ENCODE measurements at regions not wholly inside any gene's neighbourhood (a gene's known extent, or its start where the extent isn't known, plus 50 kb on each side); places are given as distances from the start of the nearest gene placed in this dataset.

- Mint-ChIP-seq H3K4me1 (no peaks in the 10 kb centered on the region), H3K9me3 (peaks cover 44% of the 10 kb centered on the region), H3K27ac (no peak overlapping the region), H3K36me3 (peaks cover 10% of the 10 kb centered on the region), H3K27me3 (ENCODE audit: low read depth) (no peaks in the 10 kb centered on the region), H3K4me3 (no peak overlapping the region)
- DNase-seq (ENCODE audit: low spot score): no peak
- CTCF ChIA-PET: no interaction called here
- POLR2A ChIA-PET: no interaction called here
- ATAC-seq: no peak
- TF ChIP-seq AFF4 (CRISPR knock-in tag; IDR thresholded peaks at IDR 0.05; ENCODE audit: borderline replicate concordance) (no peak), MXD4 (CRISPR knock-in tag; IDR thresholded peaks at IDR 0.05; ENCODE audit: borderline replicate concordance) (no peak), ZNF232 (CRISPR knock-in tag; IDR thresholded peaks at IDR 0.05) (no peak), SMAD3 (CRISPR knock-in tag; IDR thresholded peaks at IDR 0.05; ENCODE audit: borderline replicate concordance) (no peak), OVOL2 (CRISPR knock-in tag; IDR thresholded peaks at IDR 0.05; ENCODE audit: borderline replicate concordance) (no peak), ZNF425 (CRISPR knock-in tag; conservative IDR thresholded peaks at IDR 0.05) (no peak), E2F4 (CRISPR knock-in tag; IDR thresholded peaks at IDR 0.05; ENCODE audit: borderline replicate concordance, low read depth) (no peak), ZNF263 (CRISPR knock-in tag; IDR thresholded peaks at IDR 0.05; ENCODE audit: low read depth) (no peak), TCF7 (CRISPR knock-in tag; IDR thresholded peaks at IDR 0.05; ENCODE audit: low read depth) (no peak), SP1 (CRISPR knock-in tag; conservative IDR thresholded peaks at IDR 0.05) (no peak), PRRX2 (CRISPR knock-in tag; IDR thresholded peaks at IDR 0.05) (no peak), JUN (CRISPR knock-in tag; IDR thresholded peaks at IDR 0.05) (no peak)
- TF ChIP-seq, protein P1, sequence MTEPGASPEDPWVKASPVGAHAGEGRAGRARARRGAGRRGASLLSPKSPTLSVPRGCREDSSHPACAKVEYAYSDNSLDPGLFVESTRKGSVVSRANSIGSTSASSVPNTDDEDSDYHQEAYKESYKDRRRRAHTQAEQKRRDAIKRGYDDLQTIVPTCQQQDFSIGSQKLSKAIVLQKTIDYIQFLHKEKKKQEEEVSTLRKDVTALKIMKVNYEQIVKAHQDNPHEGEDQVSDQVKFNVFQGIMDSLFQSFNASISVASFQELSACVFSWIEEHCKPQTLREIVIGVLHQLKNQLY (CRISPR knock-in tag; IDR thresholded peaks at IDR 0.05): no peak
- TF ChIP-seq, protein P2, sequence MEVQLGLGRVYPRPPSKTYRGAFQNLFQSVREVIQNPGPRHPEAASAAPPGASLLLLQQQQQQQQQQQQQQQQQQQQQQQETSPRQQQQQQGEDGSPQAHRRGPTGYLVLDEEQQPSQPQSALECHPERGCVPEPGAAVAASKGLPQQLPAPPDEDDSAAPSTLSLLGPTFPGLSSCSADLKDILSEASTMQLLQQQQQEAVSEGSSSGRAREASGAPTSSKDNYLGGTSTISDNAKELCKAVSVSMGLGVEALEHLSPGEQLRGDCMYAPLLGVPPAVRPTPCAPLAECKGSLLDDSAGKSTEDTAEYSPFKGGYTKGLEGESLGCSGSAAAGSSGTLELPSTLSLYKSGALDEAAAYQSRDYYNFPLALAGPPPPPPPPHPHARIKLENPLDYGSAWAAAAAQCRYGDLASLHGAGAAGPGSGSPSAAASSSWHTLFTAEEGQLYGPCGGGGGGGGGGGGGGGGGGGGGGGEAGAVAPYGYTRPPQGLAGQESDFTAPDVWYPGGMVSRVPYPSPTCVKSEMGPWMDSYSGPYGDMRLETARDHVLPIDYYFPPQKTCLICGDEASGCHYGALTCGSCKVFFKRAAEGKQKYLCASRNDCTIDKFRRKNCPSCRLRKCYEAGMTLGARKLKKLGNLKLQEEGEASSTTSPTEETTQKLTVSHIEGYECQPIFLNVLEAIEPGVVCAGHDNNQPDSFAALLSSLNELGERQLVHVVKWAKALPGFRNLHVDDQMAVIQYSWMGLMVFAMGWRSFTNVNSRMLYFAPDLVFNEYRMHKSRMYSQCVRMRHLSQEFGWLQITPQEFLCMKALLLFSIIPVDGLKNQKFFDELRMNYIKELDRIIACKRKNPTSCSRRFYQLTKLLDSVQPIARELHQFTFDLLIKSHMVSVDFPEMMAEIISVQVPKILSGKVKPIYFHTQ (CRISPR knock-in tag; IDR thresholded peaks at IDR 0.05): no peak
Observed at GRCh38 chr6:146944809-146945208, 259.4 kb upstream of the STXBP5 start.

DNA sequence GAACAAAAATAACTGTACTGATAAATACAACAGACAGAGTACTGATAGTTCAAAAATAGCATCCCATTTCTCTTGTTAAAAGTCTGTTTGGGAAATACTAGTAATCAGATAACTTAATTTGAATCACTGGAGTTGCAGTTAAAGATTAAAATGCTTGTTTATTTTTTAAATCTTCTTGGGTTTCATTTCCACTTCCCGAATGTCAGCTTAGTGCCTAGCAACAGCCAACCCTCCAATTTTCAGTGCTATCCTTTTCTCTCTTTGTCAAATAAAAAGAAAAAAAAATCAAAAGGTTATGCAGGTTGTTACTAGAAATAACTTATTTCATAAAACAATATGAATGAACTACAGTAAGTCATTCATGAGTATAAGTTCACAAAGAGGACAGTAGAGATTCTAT, 257.7 kb upstream of the STXBP5 start:
- peaks cover 39% of the 10 kb centered on the region for H3K9me3 Mint-ChIP-seq
- H3K27ac Mint-ChIP-seq: no peak overlapping the region
- ChIA-PET POLR2A (no interaction called here), CTCF (no interaction called here)
- TF ChIP-seq SMAD4 (CRISPR knock-in tag; IDR thresholded peaks at IDR 0.05) (no peak), OVOL2 (CRISPR knock-in tag; IDR thresholded peaks at IDR 0.05; ENCODE audit: borderline replicate concordance) (no peak), ESRRA (CRISPR knock-in tag; IDR thresholded peaks at IDR 0.05; ENCODE audit: borderline replicate concordance) (no peak), GRHL2 (CRISPR knock-in tag; IDR thresholded peaks at IDR 0.05; ENCODE audit: insufficient replicate concordance, severe bottlenecking) (no peak), ZNF263 (CRISPR knock-in tag; IDR thresholded peaks at IDR 0.05; ENCODE audit: low read depth) (no peak)
- TF ChIP-seq, protein P3, sequence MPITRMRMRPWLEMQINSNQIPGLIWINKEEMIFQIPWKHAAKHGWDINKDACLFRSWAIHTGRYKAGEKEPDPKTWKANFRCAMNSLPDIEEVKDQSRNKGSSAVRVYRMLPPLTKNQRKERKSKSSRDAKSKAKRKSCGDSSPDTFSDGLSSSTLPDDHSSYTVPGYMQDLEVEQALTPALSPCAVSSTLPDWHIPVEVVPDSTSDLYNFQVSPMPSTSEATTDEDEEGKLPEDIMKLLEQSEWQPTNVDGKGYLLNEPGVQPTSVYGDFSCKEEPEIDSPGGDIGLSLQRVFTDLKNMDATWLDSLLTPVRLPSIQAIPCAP (CRISPR knock-in tag; IDR thresholded peaks at IDR 0.05): no peak
- H3K36me3 Mint-ChIP-seq: peaks cover 10% of the 10 kb centered on the region
- H3K4me1 Mint-ChIP-seq: no peaks in the 10 kb centered on the region
- no peak for DNase-seq (ENCODE audit: low spot score)
- no peak overlapping the region for H3K4me3 Mint-ChIP-seq
- H3K27me3 Mint-ChIP-seq (ENCODE audit: low read depth): no peaks in the 10 kb centered on the region
- ATAC-seq: no peak

All from WTC11 (cell line).